MM.1S (cell line): ENCODE measurements at regions not wholly inside any gene's neighbourhood (a gene's known extent, or its start where the extent isn't known, plus 50 kb on each side); places are given as distances from the start of the nearest gene placed in this dataset.

Experiments
- DNase-seq: peaks from one replicate; pipeline ENCODE4 v3.0.0-alpha.2; 2015
- H2AFZ ChIP-seq: fragments of 300-600 bp; sonication (generic); 2 replicates; pipeline ENCODE4 v1.6.0; 2016; ENCODE audit warnings: antibody characterized with exemption, low read length
- H3F3A ChIP-seq: fragments of 300-600 bp; sonication (generic); 2 replicates; pipeline ENCODE4 v1.6.1; 2016; ENCODE audit warnings: mild to moderate bottlenecking, antibody characterized with exemption, low read length, moderate library complexity, mixed read lengths; ENCODE audit not compliant: insufficient read depth
- H3K27ac ChIP-seq: fragments of 300-600 bp; sonication (generic); 2 replicates; pipeline ENCODE4 v1.5.1; 2016; ENCODE audit warnings: mild to moderate bottlenecking, low read length
- H3K27me3 ChIP-seq: fragments of 300-600 bp; sonication (generic); replicated peaks from 2 replicates; pipeline ENCODE4 v1.6.0; 2016; ENCODE audit warnings: low read length; ENCODE audit not compliant: insufficient read depth
- H3K36me3 ChIP-seq: fragments of 300-600 bp; sonication (generic); replicated peaks from 2 replicates; pipeline ENCODE4 v1.6.1; 2016; ENCODE audit warnings: mild to moderate bottlenecking, low read length, mixed read lengths; ENCODE audit not compliant: insufficient read depth
- H3K4me1 ChIP-seq: fragments of 300-600 bp; sonication (generic); 2 replicates; pipeline ENCODE4 v1.6.1; 2016; ENCODE audit warnings: low read length, mixed read lengths
- H3K4me2 ChIP-seq: fragments of 300-600 bp; sonication (generic); 2 replicates; pipeline ENCODE4 v1.6.0; 2016; ENCODE audit warnings: low read depth, low read length
- H3K4me3 ChIP-seq: fragments of 300-600 bp; sonication (generic); 2 replicates; pipeline ENCODE4 v1.5.1; 2016; ENCODE audit warnings: low read length, mixed read lengths
- H3K79me2 ChIP-seq: fragments of 300-600 bp; sonication (generic); 2 replicates; pipeline ENCODE4 v1.6.1; 2016; ENCODE audit warnings: mixed run types, low read length, mixed read lengths
- H3K9ac ChIP-seq: fragments of 300-600 bp; sonication (generic); 2 replicates; pipeline ENCODE4 v1.6.1; 2016; ENCODE audit warnings: low read length, mixed read lengths
- H3K9me2 ChIP-seq: fragments of 300-600 bp; sonication (generic); replicated peaks from 2 replicates; pipeline ENCODE4 v1.6.1; 2016; ENCODE audit warnings: mild to moderate bottlenecking, low read length, mixed read lengths; ENCODE audit not compliant: insufficient read depth
- H3K9me3 ChIP-seq: fragments of 300-600 bp; sonication (generic); replicated peaks from 2 replicates; pipeline ENCODE4 v1.6.1; 2016; ENCODE audit warnings: mild to moderate bottlenecking, low read length, mixed read lengths; ENCODE audit not compliant: insufficient read depth
- H4K20me1 ChIP-seq: fragments of 300-600 bp; sonication (generic); 2 replicates; pipeline ENCODE4 v1.6.1; 2016; ENCODE audit warnings: mild to moderate bottlenecking, low read length, moderate library complexity, mixed read lengths; ENCODE audit not compliant: insufficient read depth
- CTCF ChIP-seq: fragments of 300-600 bp; sonication (generic); IDR thresholded peaks from 2 replicates; pipeline ENCODE4 v1.5.1; 2016; ENCODE audit warnings: antibody characterized with exemption, low read length, mixed read lengths
- EZH2 ChIP-seq: fragments of 300-600 bp; sonication (generic); optimal IDR thresholded peaks from 2 replicates; pipeline ENCODE3; 2017; ENCODE audit warnings: low read depth, mild to moderate bottlenecking, antibody characterized with exemption, low read length, mixed read lengths
- EZH2phosphoT487 ChIP-seq: fragments of 300-600 bp; sonication (generic); IDR thresholded peaks from 2 replicates; pipeline ENCODE4 v1.6.1; 2018; ENCODE audit warnings: antibody characterized with exemption, low read length

GRCh38 chr5:167319243-167319642 lies 972.2 kb upstream of the WWC1 start:
- no peak for DNase-seq
- Histone ChIP-seq H3K36me3 (no peaks in the 10 kb centered on the region), H3K9me3 (no peaks in the 10 kb centered on the region), H2AFZ (no peak overlapping the region), H3F3A (no peaks in the 10 kb centered on the region), H3K4me2 (no peak overlapping the region), H3K79me2 (no peaks in the 10 kb centered on the region), H3K9me2 (no peaks in the 10 kb centered on the region), H3K27me3 (no peaks in the 10 kb centered on the region), H4K20me1 (no peaks in the 10 kb centered on the region), H3K9ac (no peak overlapping the region), H3K27ac (no peak overlapping the region), H3K4me1 (no peaks in the 10 kb centered on the region), H3K4me3 (no peak overlapping the region)
- TF ChIP-seq CTCF (no peak), EZH2 (no peak), EZH2phosphoT487 (no peak)

- Histone ChIP-seq H3K9ac (no peak overlapping the region), H3K4me1 (no peaks in the 10 kb centered on the region), H2AFZ (no peak overlapping the region), H3K27me3 (no peaks in the 10 kb centered on the region), H3K9me2 (no peaks in the 10 kb centered on the region), H3K27ac (no peak overlapping the region), H3K4me3 (no peak overlapping the region), H3K9me3 (no peaks in the 10 kb centered on the region), H3K36me3 (no peaks in the 10 kb centered on the region), H3K4me2 (no peak overlapping the region), H3F3A (no peaks in the 10 kb centered on the region), H4K20me1 (no peaks in the 10 kb centered on the region), H3K79me2 (no peaks in the 10 kb centered on the region)
- TF ChIP-seq EZH2 (no peak), EZH2phosphoT487 (no peak), CTCF (no peak)
- no peak for DNase-seq
These were observed 971.4 kb upstream of the WWC1 start for GRCh38 chr5:167320019-167320418.

GRCh38 chr5:167332309-167332708 lies 959.1 kb upstream of the WWC1 start:
- H2AFZ ChIP-seq = no peak overlapping the region
- no peaks in the 10 kb centered on the region for H3K9me2 ChIP-seq
- H3K27ac ChIP-seq = no peak overlapping the region
- TF ChIP-seq EZH2 (no peak), EZH2phosphoT487 (no peak), CTCF (no peak)
- no peak for DNase-seq
- no peaks in the 10 kb centered on the region for H3K4me1 ChIP-seq
- H3K36me3 ChIP-seq = no peaks in the 10 kb centered on the region
- H4K20me1 ChIP-seq = no peaks in the 10 kb centered on the region
- H3K27me3 ChIP-seq = no peaks in the 10 kb centered on the region
- H3K9ac ChIP-seq = no peak overlapping the region
- H3K4me2 ChIP-seq = no peak overlapping the region
- H3K79me2 ChIP-seq = no peaks in the 10 kb centered on the region
- H3K9me3 ChIP-seq = no peaks in the 10 kb centered on the region; the same call in 1 of the 2 replicates
- H3K4me3 ChIP-seq = no peak overlapping the region
- H3F3A ChIP-seq = no peaks in the 10 kb centered on the region
